WERI-Rb-1 (cell line): ENCODE measurements at regions not wholly inside any gene's neighbourhood (a gene's known extent, or its start where the extent isn't known, plus 50 kb on each side); places are given as distances from the start of the nearest gene placed in this dataset.

Experiments
- DNase-seq: peaks from one replicate; pipeline ENCODE4 v3.0.0-alpha.2; 2020
- H3K27ac ChIP-seq: fragments of 250-450 bp; sonication (Bioruptor Pico); 2 replicates; pipeline ENCODE4 v1.5.1; 2020; ENCODE audit warnings: mild to moderate bottlenecking, moderate library complexity
- H3K27me3 ChIP-seq: fragments of 250-450 bp; sonication (Bioruptor Pico); 2 replicates; pipeline ENCODE4 v1.5.1; 2021; ENCODE audit warnings: mild to moderate bottlenecking, low read depth, moderate library complexity; ENCODE audit not compliant: insufficient read depth, severe bottlenecking
- H3K36me3 ChIP-seq: fragments of 250-450 bp; sonication (Bioruptor Pico); 2 replicates; pipeline ENCODE4 v1.5.1; 2020; ENCODE audit warnings: mild to moderate bottlenecking, moderate library complexity
- H3K4me3 ChIP-seq: 2 replicates; pipeline ENCODE4 v1.5.1; 2011; ENCODE audit warnings: low read depth, mild to moderate bottlenecking, control low read depth, low read length
- H3K9me3 ChIP-seq: fragments of 250-450 bp; sonication (Bioruptor Pico); 2 replicates; pipeline ENCODE4 v1.5.1; 2021; ENCODE audit warnings: mild to moderate bottlenecking, moderate library complexity; ENCODE audit not compliant: severe bottlenecking
- CTCF ChIP-seq: IDR thresholded peaks from 2 replicates; pipeline ENCODE4 v1.5.1; 2011; ENCODE audit warnings: low read depth, mild to moderate bottlenecking, control low read depth, inconsistent platforms, low read length

DNA sequence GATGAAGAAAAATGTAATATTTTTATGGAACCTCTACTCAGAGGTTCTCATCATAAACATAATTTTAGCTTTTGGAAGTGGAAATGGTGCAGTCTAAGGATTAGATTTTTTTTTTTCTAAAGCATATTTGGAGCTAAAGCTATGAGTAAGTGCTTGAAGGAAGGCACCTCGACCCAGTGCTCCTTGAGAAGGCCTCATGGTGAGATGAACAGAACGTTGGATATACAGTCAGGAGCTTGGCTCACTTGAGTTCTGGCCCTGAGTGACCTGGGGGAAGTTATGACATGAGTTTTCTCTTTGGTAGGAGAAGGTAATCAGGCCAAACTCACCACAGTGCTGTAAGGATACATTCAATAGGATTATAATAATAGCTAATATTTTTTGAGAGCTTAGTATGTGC, 163.3 kb downstream of the JCAD start:
- no peak for TF ChIP-seq CTCF
- no peak overlapping the region for H3K4me3 ChIP-seq
- H3K27me3 ChIP-seq = no peaks in the 10 kb centered on the region
- no peaks in the 10 kb centered on the region for H3K9me3 ChIP-seq
- H3K27ac ChIP-seq = no peak overlapping the region
- H3K36me3 ChIP-seq = no peaks in the 10 kb centered on the region
- DNase-seq = no peak

GRCh38 chr10:29895456-29895855, 163.9 kb downstream of the JCAD start:
- Histone ChIP-seq H3K27ac (no peak overlapping the region), H3K9me3 (no peaks in the 10 kb centered on the region), H3K36me3 (no peaks in the 10 kb centered on the region), H3K27me3 (no peaks in the 10 kb centered on the region), H3K4me3 (no peak overlapping the region)
- no peak for TF ChIP-seq CTCF
- DNase-seq = peak; percentile 17

DNA sequence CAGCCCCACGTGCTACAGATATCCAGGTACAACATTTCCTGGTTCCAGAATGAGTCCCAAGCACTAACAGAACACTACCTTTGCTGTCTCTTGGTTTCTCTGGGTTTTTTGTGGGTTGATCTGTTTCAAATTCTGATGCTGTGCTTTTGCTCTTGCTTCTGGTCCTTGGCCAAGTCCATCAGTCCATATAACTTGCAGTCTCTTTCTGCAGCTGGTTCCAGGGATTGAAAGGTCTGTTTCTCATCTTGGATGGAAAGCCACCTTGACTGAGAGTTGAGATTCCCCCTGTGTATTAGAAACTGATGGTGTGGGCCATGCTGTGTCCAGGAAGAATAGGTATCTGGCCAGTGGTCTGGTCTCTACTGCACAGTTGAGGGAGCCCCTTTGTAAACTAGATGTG, 171.1 kb downstream of the JCAD start:
- DNase-seq = no peak
- no peak for TF ChIP-seq CTCF
- H3K4me3 ChIP-seq = no peak overlapping the region
- H3K36me3 ChIP-seq = no peaks in the 10 kb centered on the region
- no peaks in the 10 kb centered on the region for H3K9me3 ChIP-seq
- H3K27me3 ChIP-seq = no peaks in the 10 kb centered on the region
- H3K27ac ChIP-seq = no peak overlapping the region

GRCh38 chr10:29886299-29886698, 173.1 kb downstream of the JCAD start:
- H3K27ac ChIP-seq = no peak overlapping the region
- H3K4me3 ChIP-seq = no peak overlapping the region
- TF ChIP-seq CTCF = no peak
- no peaks in the 10 kb centered on the region for H3K9me3 ChIP-seq
- no peaks in the 10 kb centered on the region for H3K36me3 ChIP-seq
- no peak for DNase-seq
- H3K27me3 ChIP-seq = no peaks in the 10 kb centered on the region

DNA sequence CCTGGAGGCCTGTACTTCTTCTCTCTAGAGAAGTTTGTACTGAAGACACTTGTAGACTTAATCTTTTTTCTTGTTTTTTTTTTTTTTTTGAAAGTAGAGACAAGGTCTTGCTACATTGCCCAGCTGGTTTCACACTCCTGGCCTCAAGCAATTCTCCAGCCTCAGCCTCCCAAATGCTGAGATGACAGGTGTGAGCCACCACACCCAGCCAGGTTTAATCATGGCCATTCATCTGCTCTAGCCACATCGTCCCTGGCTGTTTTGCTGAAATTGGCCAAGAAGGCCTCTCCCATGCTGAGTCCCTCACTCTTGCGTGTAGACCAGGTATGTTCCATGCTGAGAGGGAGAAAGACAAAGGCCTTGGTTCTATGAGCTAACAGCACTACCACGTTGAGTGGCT, 176.2 kb downstream of the JCAD start:
- no peak for TF ChIP-seq CTCF

DNA sequence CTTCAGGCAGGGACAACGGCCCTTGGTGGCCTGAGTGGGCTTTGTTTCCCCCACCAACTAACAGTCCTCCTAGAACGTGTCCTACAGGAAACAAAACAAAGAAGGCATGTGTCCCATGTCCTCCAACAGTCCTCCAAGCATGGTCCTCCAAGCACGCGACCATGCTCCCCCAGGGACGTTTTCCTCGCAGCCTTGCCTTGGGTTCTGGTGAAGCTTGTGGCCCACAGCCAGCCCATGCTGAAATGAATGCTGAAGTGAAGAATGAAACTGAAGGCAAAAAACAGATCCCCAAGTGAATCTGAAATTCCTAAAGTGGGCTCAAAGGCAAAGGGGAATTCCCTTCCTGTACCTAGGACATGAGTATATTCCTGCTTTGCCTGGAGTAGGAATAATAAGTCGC, 176.6 kb downstream of the JCAD start:
- no peak for TF ChIP-seq CTCF
- no peaks in the 10 kb centered on the region for H3K36me3 ChIP-seq
- no peaks in the 10 kb centered on the region for H3K9me3 ChIP-seq
- DNase-seq = no peak
- H3K27me3 ChIP-seq = no peaks in the 10 kb centered on the region
- H3K27ac ChIP-seq = no peak overlapping the region
- no peak overlapping the region for H3K4me3 ChIP-seq

More for the DNA sequence above, 176.2 kb downstream of the JCAD start:
- H3K27me3 ChIP-seq = no peaks in the 10 kb centered on the region
- H3K9me3 ChIP-seq = no peaks in the 10 kb centered on the region
- no peak for DNase-seq
- H3K27ac ChIP-seq = no peak overlapping the region
- no peaks in the 10 kb centered on the region for H3K36me3 ChIP-seq
- H3K4me3 ChIP-seq = no peak overlapping the region
